Effector memory CD8-positive, alpha-beta T cell (primary cell): ENCODE measurements at regions not wholly inside any gene's neighbourhood (a gene's known extent, or its start where the extent isn't known, plus 50 kb on each side); places are given as distances from the start of the nearest gene placed in this dataset.
"Not testable (repeated sequence)": the region's sequence is repeated elsewhere in the genome, so short reads cannot be mapped to it uniquely, and the experiment has no call there.

Experiments used
- ATAC-seq: fragments of 150-1000 bp; cut with Tn5 transposase; replicated peaks from 2 replicates; pipeline ENCODE4 v1.10.0; 2021; ENCODE audit warnings: mild to moderate bottlenecking, moderate library complexity
- DNase-seq, 3 experiments: peaks; one replicate each; pipeline ENCODE4 v3.0.0; 2021
- H3K27ac Mint-ChIP-seq, 2 donors: one replicate each; pipeline ENCODE4 v1.8.0; 2022; ENCODE audit warnings: mild to moderate bottlenecking in 2 of 2, mixed read lengths in 2 of 2, moderate library complexity in 2 of 2
- H3K27me3 Mint-ChIP-seq, 2 donors: one replicate each; pipeline ENCODE4 v1.8.0; 2022; ENCODE audit warnings: mixed read lengths in 2 of 2
- H3K36me3 Mint-ChIP-seq: one replicate; pipeline ENCODE4 v1.8.0; 2022; ENCODE audit warnings: mild to moderate bottlenecking, moderate library complexity, mixed read lengths; ENCODE audit not compliant: insufficient read depth
- H3K4me1 Mint-ChIP-seq, 2 donors: one replicate each; pipeline ENCODE4 v1.8.0; 2022; ENCODE audit warnings: low read depth in 2 of 2, mixed read lengths in 2 of 2
- H3K4me3 Mint-ChIP-seq, 2 donors: one replicate each; pipeline ENCODE4 v1.8.0; 2022; ENCODE audit warnings: mild to moderate bottlenecking in 2 of 2, mixed read lengths in 2 of 2, moderate library complexity in 2 of 2
- H3K9me3 Mint-ChIP-seq, 2 donors: one replicate each; pipeline ENCODE4 v1.8.0; 2022; ENCODE audit warnings: mixed read lengths in 2 of 2

- Mint-ChIP-seq H3K9me3 (peaks cover 0 to 6% of the 10 kb centered on the region in 2 donors), H3K4me1 (no peaks in the 10 kb centered on the region), H3K27me3 (no peaks in the 10 kb centered on the region), H3K27ac (no peak overlapping the region), H3K36me3 (no peaks in the 10 kb centered on the region), H3K4me3 (no peak overlapping the region)
- DNase-seq = no peak
- no peak for ATAC-seq
These were observed 1361.8 kb upstream of the ALCAM start for GRCh38 chr3:104004956-104005355.

DNA sequence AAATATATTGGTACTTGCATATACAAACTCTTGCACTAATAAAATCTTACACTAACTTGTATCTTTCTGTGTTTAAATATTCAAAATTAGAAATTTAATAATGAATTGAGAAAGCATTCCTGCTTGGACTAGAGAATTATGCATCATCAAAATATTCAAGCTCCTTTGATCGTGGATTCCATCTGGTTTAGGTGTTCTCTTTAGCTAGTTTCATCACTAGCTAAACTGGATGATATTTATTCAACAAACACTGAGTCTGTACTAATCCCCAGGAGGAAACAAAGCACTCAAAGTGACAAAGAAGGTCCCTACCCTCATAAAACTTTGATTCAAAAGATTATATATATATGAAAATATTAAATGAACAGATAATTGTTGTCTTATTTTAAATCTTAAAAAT, 1360.9 kb upstream of the ALCAM start:
- no peak overlapping the region for H3K4me3 Mint-ChIP-seq
- H3K27me3 Mint-ChIP-seq = no peaks in the 10 kb centered on the region
- H3K36me3 Mint-ChIP-seq = no peaks in the 10 kb centered on the region
- peaks cover 0 to 6% of the 10 kb centered on the region in 2 donors for H3K9me3 Mint-ChIP-seq
- no peak for ATAC-seq
- H3K27ac Mint-ChIP-seq = no peak overlapping the region
- no peak for DNase-seq
- H3K4me1 Mint-ChIP-seq = no peaks in the 10 kb centered on the region

DNA sequence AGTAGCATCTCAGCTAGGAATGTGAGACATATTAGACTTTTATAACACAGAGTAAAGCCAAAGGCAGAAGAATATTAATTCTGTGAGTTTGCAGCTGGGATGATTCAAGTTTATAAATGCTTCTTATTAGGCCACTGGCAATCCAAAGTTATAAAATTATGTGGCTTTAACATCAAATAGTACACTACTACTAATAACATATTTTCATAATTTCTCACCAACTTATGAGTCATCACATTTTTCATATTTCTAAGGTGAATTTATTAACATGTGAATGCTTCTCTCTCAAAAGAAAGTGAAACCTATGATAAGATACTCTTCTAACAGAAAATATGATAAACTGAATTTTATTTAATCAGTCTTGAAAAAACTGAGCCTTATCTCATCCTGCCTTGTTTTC, 1348.2 kb upstream of the ALCAM start:
- ATAC-seq (no peak), DNase-seq (no peak)
- Mint-ChIP-seq H3K27ac (no peak overlapping the region), H3K9me3 (peaks cover 6 to 16% of the 10 kb centered on the region in 2 donors), H3K4me1 (no peaks in the 10 kb centered on the region), H3K27me3 (no peaks in the 10 kb centered on the region), H3K36me3 (no peaks in the 10 kb centered on the region), H3K4me3 (no peak overlapping the region)

GRCh38 chr3:104031598-104031997, 1335.1 kb upstream of the ALCAM start:
- H3K27ac Mint-ChIP-seq = no peak overlapping the region
- no peak overlapping the region for H3K4me3 Mint-ChIP-seq
- DNase-seq (no peak), ATAC-seq (no peak)
- no peaks in the 10 kb centered on the region for H3K36me3 Mint-ChIP-seq
- peaks cover 2 to 8% of the 10 kb centered on the region in 2 donors for H3K9me3 Mint-ChIP-seq
- no peaks in the 10 kb centered on the region for H3K4me1 Mint-ChIP-seq
- H3K27me3 Mint-ChIP-seq = no peaks in the 10 kb centered on the region

DNA sequence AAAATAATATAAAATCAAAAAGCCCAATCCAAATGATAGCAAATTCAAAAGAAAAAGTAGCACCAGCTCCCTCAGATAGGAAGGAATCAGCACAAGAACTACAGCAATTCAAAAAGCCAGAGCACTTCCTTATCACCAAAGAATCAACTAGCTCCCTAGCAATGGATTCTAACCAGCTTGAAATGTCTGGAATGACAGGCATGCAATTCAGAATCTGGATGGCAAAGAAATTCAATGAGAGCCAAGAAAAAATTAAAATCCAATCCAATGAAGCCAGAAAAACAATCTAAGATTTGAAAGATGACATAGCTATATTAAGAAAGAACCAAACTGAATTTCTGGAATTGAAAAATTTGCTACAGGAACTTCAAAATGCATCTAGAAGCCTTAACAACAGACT, 1334.4 kb upstream of the ALCAM start:
- no peak overlapping the region for H3K4me3 Mint-ChIP-seq
- peaks cover 2 to 8% of the 10 kb centered on the region in 2 donors for H3K9me3 Mint-ChIP-seq
- no peaks in the 10 kb centered on the region for H3K27me3 Mint-ChIP-seq
- H3K36me3 Mint-ChIP-seq = no peaks in the 10 kb centered on the region
- ATAC-seq = no peak
- DNase-seq = no peak
- H3K27ac Mint-ChIP-seq = no peak overlapping the region
- no peaks in the 10 kb centered on the region for H3K4me1 Mint-ChIP-seq

- Mint-ChIP-seq H3K27ac (no peak overlapping the region), H3K4me1 (no peaks in the 10 kb centered on the region), H3K9me3 (no peaks in the 10 kb centered on the region), H3K27me3 (no peaks in the 10 kb centered on the region), H3K4me3 (no peak overlapping the region), H3K36me3 (no peaks in the 10 kb centered on the region)
- DNase-seq (no peak), ATAC-seq (no peak)
These were observed 1325.8 kb upstream of the ALCAM start for GRCh38 chr3:104040896-104041295.

DNA sequence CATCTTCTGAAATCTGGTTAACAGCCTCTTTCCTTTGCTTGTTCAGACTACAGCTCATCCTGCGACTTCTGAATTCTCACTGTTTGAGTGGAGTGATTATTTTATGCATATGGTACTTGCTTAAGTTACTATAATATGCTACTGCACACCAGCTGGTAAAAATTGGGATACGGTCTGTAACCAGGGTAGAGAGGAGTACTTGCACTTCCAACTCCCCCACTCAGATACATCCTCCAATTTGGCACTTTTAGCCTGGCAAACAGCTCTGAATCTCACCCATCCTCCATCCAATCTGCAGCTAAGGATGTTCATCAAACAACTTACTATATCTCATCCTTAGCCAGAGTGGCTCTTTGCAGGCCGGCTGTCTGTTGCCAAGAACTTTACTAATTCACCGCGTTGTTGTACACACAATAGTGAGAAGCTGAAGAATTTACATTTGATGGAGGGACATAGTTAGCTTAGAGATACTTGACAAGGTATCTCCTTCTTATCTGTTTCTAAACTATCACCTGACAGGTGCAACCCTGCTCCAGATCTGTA, 1323.6 kb upstream of the ALCAM start:
- H3K36me3 Mint-ChIP-seq, H3K4me3 Mint-ChIP-seq, H3K9me3 Mint-ChIP-seq, DNase-seq, H3K27ac Mint-ChIP-seq, H3K27me3 Mint-ChIP-seq, ATAC-seq, H3K4me1 Mint-ChIP-seq: not testable (repeated sequence)

- Mint-ChIP-seq H3K4me1 (no peaks in the 10 kb centered on the region), H3K9me3 (peaks cover 0 to 3% of the 10 kb centered on the region in 2 donors), H3K4me3 (no peak overlapping the region), H3K27me3 (no peaks in the 10 kb centered on the region), H3K36me3 (no peaks in the 10 kb centered on the region), H3K27ac (no peak overlapping the region)
- ATAC-seq (no peak), DNase-seq (no peak)
These were observed 1322.7 kb upstream of the ALCAM start for GRCh38 chr3:104044002-104044401.

GRCh38 chr3:104066658-104067057, 1300.1 kb upstream of the ALCAM start:
- Mint-ChIP-seq H3K36me3 (no peaks in the 10 kb centered on the region), H3K9me3 (peaks cover 0 to 2% of the 10 kb centered on the region in 2 donors), H3K27me3 (no peaks in the 10 kb centered on the region), H3K4me3 (no peak overlapping the region), H3K4me1 (no peaks in the 10 kb centered on the region), H3K27ac (no peak overlapping the region)
- no peak for ATAC-seq
- no peak for DNase-seq

DNA sequence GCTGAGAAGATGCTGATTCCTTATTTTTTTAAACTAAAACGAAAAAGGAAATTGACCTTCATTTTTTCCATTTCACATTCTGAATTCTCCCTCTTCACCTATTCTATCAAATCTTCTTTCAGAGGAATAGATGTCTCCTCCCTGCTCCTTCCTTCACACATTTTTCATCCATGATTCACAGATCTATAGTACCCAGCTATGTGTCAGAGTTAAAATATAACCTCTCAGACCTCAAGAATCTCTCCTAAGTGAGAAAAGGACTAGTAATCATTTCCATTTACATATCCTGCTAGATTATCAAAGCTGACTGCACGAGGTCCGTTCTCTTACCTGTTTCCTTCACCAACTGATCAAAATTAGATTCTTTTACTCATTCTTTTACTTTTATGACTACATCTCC, 1297.6 kb upstream of the ALCAM start:
- Mint-ChIP-seq H3K27ac (no peak overlapping the region), H3K4me1 (no peaks in the 10 kb centered on the region), H3K4me3 (no peak overlapping the region), H3K9me3 (peaks cover 0 to 2% of the 10 kb centered on the region in 2 donors), H3K27me3 (no peaks in the 10 kb centered on the region), H3K36me3 (no peaks in the 10 kb centered on the region)
- DNase-seq (no peak), ATAC-seq (no peak)

GRCh38 chr3:104070906-104071305, 1295.8 kb upstream of the ALCAM start:
- no peaks in the 10 kb centered on the region for H3K27me3 Mint-ChIP-seq
- DNase-seq = no peak
- H3K9me3 Mint-ChIP-seq = peaks cover 0 to 2% of the 10 kb centered on the region in 2 donors
- H3K27ac Mint-ChIP-seq = no peak overlapping the region
- no peaks in the 10 kb centered on the region for H3K4me1 Mint-ChIP-seq
- ATAC-seq = no peak
- H3K4me3 Mint-ChIP-seq = no peak overlapping the region
- H3K36me3 Mint-ChIP-seq = no peaks in the 10 kb centered on the region

DNA sequence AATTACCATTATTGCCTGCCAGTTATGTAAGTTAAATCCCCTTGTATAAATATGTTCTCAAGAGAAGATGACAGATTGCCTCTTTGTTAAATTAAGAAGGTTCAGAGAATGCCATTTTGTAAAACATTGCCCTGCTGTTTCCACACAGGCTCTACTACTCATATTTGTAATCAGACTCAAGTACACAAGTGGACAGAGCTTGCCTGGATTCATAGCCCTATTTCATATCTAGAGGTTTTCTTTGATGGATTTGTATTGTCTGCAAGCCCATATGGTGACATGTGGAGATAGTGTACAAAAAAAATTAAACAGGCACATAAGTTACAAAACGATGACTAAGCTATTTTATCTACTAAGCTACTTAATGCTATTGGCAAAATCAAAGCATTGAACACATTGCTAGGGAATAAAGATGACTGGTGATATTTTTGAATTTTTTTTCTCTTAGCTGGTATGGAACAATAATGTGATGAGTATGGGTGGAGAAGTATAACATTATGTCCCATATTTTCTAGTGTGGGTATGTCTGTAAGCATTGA, 1286.6 kb upstream of the ALCAM start:
- Mint-ChIP-seq H3K27ac (no peak overlapping the region), H3K4me3 (no peak overlapping the region), H3K9me3 (peaks cover 0 to 1% of the 10 kb centered on the region in 2 donors), H3K27me3 (no peaks in the 10 kb centered on the region), H3K36me3 (no peaks in the 10 kb centered on the region), H3K4me1 (no peaks in the 10 kb centered on the region)
- no peak for ATAC-seq
- DNase-seq = no peak

GRCh38 chr3:104088738-104089137, 1278.0 kb upstream of the ALCAM start:
- DNase-seq = no peak

DNA sequence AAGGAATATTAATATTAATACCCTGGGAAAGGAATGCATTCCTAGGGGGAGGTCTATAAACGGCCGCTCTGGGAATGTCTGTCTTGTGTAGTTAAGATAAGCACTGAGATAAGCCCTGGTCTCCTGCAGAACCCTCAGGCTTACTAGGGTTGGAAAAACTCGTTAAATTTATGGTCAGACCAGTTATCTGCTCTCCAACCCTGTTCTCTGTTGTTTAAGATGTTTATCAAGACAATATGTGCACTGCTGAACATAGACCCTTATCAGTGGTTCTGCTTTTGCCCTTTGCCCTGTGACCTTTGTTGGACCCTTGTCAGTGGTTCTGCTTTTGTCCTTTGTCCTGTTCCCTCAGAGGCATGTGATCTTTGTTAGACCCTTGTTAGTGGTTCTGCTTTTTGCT, 1276.7 kb upstream of the ALCAM start:
- H3K27ac Mint-ChIP-seq, ATAC-seq, H3K36me3 Mint-ChIP-seq, H3K27me3 Mint-ChIP-seq, H3K4me1 Mint-ChIP-seq, H3K4me3 Mint-ChIP-seq, DNase-seq: not testable (repeated sequence)
- peaks cover 8 to 21% of the 10 kb centered on the region in 2 donors for H3K9me3 Mint-ChIP-seq

More at GRCh38 chr3:104088738-104089137, 1278.0 kb upstream of the ALCAM start:
- no peak overlapping the region for H3K4me3 Mint-ChIP-seq
- H3K36me3 Mint-ChIP-seq = no peaks in the 10 kb centered on the region
- H3K27ac Mint-ChIP-seq = no peak overlapping the region
- no peaks in the 10 kb centered on the region for H3K27me3 Mint-ChIP-seq
- no peak for ATAC-seq
- peaks cover 8 to 21% of the 10 kb centered on the region in 2 donors for H3K9me3 Mint-ChIP-seq
- H3K4me1 Mint-ChIP-seq = no peaks in the 10 kb centered on the region
